ENCODE measurements at regions not wholly inside any gene's neighbourhood (a gene's known extent, or its start where the extent isn't known, plus 50 kb on each side); places are given as distances from the start of the nearest gene placed in this dataset.

- ChIA-PET CTCF (ENCODE audit: partially characterized antibody) (no interaction called here), POLR2A (ENCODE audit: partially characterized antibody) (no interaction called here)
- Histone ChIP-seq H3K9me3 (ENCODE audit: control insufficient read depth in 1 of 2, low read length in 2 of 2) (no peaks in the 10 kb centered on the region), H3K36me3 (ENCODE audit: insufficient read depth, low read length) (no peaks in the 10 kb centered on the region), H3K4me3 (ENCODE audit: low read length in 2 of 2) (no peak overlapping the region), H3K27me3 (ENCODE audit: insufficient read depth, low read length) (no peaks in the 10 kb centered on the region), H3K27ac (ENCODE audit: low read depth, low read length) (no peak overlapping the region), H3K4me1 (ENCODE audit: insufficient read depth, low read length) (no peaks in the 10 kb centered on the region)
- no peaks in the 10 kb centered on the region for H3K9me3 Mint-ChIP-seq
- no peak for DNase-seq
- no peaks in the 10 kb centered on the region for H3K27me3 Mint-ChIP-seq
- H3K36me3 Mint-ChIP-seq = no peaks in the 10 kb centered on the region
- intact Hi-C loops (cut with micrococcal nuclease) = no loop called here
- no peak overlapping the region for H3K4me3 Mint-ChIP-seq
- H3K4me1 Mint-ChIP-seq = peaks cover 0 to 2% (median 0%) of the 10 kb centered on the region in 4 donors
- no peak overlapping the region for H3K27ac Mint-ChIP-seq
Observed at GRCh38 chr5:40160435-40160834, 519.3 kb upstream of the PTGER4 start.

DNA sequence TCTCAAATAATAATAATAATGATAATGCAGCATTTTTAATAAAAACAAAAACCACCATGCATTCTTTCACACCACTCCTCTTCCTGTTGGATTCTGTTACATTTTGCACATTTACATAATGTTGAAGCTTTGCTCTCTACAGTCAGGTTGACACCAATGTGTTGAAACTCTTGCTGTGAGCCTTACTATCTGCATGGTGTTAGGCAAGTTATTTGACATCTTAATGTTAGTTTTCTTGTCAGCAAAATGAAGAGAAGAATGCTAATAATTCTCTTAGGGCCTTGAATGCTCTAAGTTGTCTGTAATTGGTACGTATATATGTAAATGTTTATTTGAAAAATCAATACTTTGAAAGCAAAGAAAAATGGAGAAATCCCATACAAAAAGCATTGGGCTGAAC lies 525.5 kb upstream of the PTGER4 start:
- Mint-ChIP-seq H3K9me3 (no peaks in the 10 kb centered on the region), H3K4me1 (peaks cover 0 to 2% (median 0%) of the 10 kb centered on the region in 4 donors), H3K27ac (no peak overlapping the region), H3K27me3 (no peaks in the 10 kb centered on the region), H3K4me3 (no peak overlapping the region), H3K36me3 (no peaks in the 10 kb centered on the region)
- Histone ChIP-seq H3K36me3 (ENCODE audit: insufficient read depth, low read length) (no peaks in the 10 kb centered on the region), H3K4me1 (ENCODE audit: insufficient read depth, low read length) (no peaks in the 10 kb centered on the region), H3K4me3 (ENCODE audit: low read length in 2 of 2) (no peak overlapping the region), H3K27me3 (ENCODE audit: insufficient read depth, low read length) (no peaks in the 10 kb centered on the region), H3K9me3 (ENCODE audit: control insufficient read depth in 1 of 2, low read length in 2 of 2) (no peaks in the 10 kb centered on the region), H3K27ac (ENCODE audit: low read depth, low read length) (no peak overlapping the region)
- intact Hi-C loops (cut with micrococcal nuclease) = no loop called here
- POLR2A ChIA-PET (ENCODE audit: partially characterized antibody) = no interaction called here
- CTCF ChIA-PET (ENCODE audit: partially characterized antibody) = no interaction called here
- no peak for DNase-seq

- Histone ChIP-seq H3K27me3 (ENCODE audit: insufficient read depth, low read length) (no peaks in the 10 kb centered on the region), H3K36me3 (ENCODE audit: insufficient read depth, low read length) (no peaks in the 10 kb centered on the region), H3K27ac (ENCODE audit: low read depth, low read length) (no peak overlapping the region), H3K4me3 (ENCODE audit: low read length in 2 of 2) (no peak overlapping the region), H3K4me1 (ENCODE audit: insufficient read depth, low read length) (no peaks in the 10 kb centered on the region), H3K9me3 (ENCODE audit: control insufficient read depth in 1 of 2, low read length in 2 of 2) (no peaks in the 10 kb centered on the region)
- CTCF ChIA-PET (ENCODE audit: partially characterized antibody) = interaction anchor here (0.6 kb wide), 1 partner anchor 37 kb away, joined by 3 read pairs; no protein-coding TSS in a partner anchor
- POLR2A ChIA-PET (ENCODE audit: partially characterized antibody) = no interaction called here
- H3K27ac Mint-ChIP-seq = no peak overlapping the region
- H3K27me3 Mint-ChIP-seq = no peaks in the 10 kb centered on the region
- intact Hi-C loops (cut with micrococcal nuclease) = no loop called here
- no peak overlapping the region for H3K4me3 Mint-ChIP-seq
- H3K9me3 Mint-ChIP-seq = no peaks in the 10 kb centered on the region
- H3K36me3 Mint-ChIP-seq = no peaks in the 10 kb centered on the region
- no peak for DNase-seq
- peaks cover 0 to 2% (median 0%) of the 10 kb centered on the region in 4 donors for H3K4me1 Mint-ChIP-seq
Observed at GRCh38 chr5:40150896-40151295, 528.8 kb upstream of the PTGER4 start.

- Mint-ChIP-seq H3K4me1 (peaks cover 0 to 2% (median 0%) of the 10 kb centered on the region in 4 donors), H3K36me3 (no peaks in the 10 kb centered on the region), H3K27me3 (peaks cover 0 to 3% of the 10 kb centered on the region in 2 donors), H3K4me3 (no peak overlapping the region), H3K9me3 (no peaks in the 10 kb centered on the region), H3K27ac (no peak overlapping the region)
- Histone ChIP-seq H3K4me1 (ENCODE audit: insufficient read depth, low read length) (no peaks in the 10 kb centered on the region), H3K27ac (ENCODE audit: low read depth, low read length) (no peak overlapping the region), H3K4me3 (ENCODE audit: low read length in 2 of 2) (no peak overlapping the region), H3K36me3 (ENCODE audit: insufficient read depth, low read length) (no peaks in the 10 kb centered on the region), H3K27me3 (ENCODE audit: insufficient read depth, low read length) (no peaks in the 10 kb centered on the region), H3K9me3 (ENCODE audit: control insufficient read depth in 1 of 2, low read length in 2 of 2) (no peaks in the 10 kb centered on the region)
- CTCF ChIA-PET (ENCODE audit: partially characterized antibody) = no interaction called here
- intact Hi-C loops (cut with micrococcal nuclease) = no loop called here
- POLR2A ChIA-PET (ENCODE audit: partially characterized antibody) = no interaction called here
- no peak for DNase-seq
Observed at GRCh38 chr5:40141896-40142295, 537.8 kb upstream of the PTGER4 start.

- Mint-ChIP-seq H3K27me3 (peaks cover 0 to 3% of the 10 kb centered on the region in 2 donors), H3K36me3 (no peaks in the 10 kb centered on the region), H3K9me3 (no peaks in the 10 kb centered on the region), H3K4me1 (peaks cover 0 to 2% (median 0%) of the 10 kb centered on the region in 4 donors), H3K4me3 (no peak overlapping the region), H3K27ac (no peak overlapping the region)
- ChIA-PET CTCF (ENCODE audit: partially characterized antibody) (no interaction called here), POLR2A (ENCODE audit: partially characterized antibody) (no interaction called here)
- Histone ChIP-seq H3K9me3 (ENCODE audit: control insufficient read depth in 1 of 2, low read length in 2 of 2) (no peaks in the 10 kb centered on the region), H3K36me3 (ENCODE audit: insufficient read depth, low read length) (no peaks in the 10 kb centered on the region), H3K4me3 (ENCODE audit: low read length in 2 of 2) (no peak overlapping the region), H3K27me3 (ENCODE audit: insufficient read depth, low read length) (no peaks in the 10 kb centered on the region), H3K4me1 (ENCODE audit: insufficient read depth, low read length) (no peaks in the 10 kb centered on the region), H3K27ac (ENCODE audit: low read depth, low read length) (no peak overlapping the region)
- DNase-seq = no peak
- intact Hi-C loops (cut with micrococcal nuclease) = no loop called here
Observed at GRCh38 chr5:40141418-40141817, 538.3 kb upstream of the PTGER4 start.

DNA sequence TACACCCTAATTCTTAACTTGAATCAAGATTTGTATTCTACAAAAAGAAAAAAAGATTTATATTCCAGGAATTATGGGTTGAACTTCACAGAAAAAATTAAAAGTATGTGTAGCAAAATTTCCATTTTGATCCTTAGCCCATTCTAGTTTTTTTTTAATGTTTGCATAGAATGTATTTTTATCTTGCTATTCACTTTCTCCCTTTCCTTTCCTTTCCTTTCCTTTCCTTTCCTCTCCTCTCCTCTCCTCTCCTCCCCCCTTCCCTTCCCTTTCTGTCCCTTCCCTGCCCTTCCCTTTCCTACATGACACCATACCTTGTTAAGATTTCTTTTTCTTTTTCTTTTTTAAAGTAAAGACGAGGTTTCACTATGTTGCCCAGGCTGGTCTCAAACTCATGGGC lies 542.5 kb upstream of the PTGER4 start:
- H3K27ac Mint-ChIP-seq = no peak overlapping the region
- DNase-seq = no peak
- H3K36me3 Mint-ChIP-seq = no peaks in the 10 kb centered on the region

GRCh38 chr5:40134883-40135520 lies 544.7 kb upstream of the PTGER4 start:
- Mint-ChIP-seq H3K4me1 (no peaks in the 10 kb centered on the region), H3K36me3 (no peaks in the 10 kb centered on the region), H3K27me3 (no peaks in the 10 kb centered on the region), H3K9me3 (no peaks in the 10 kb centered on the region), H3K27ac (no peak overlapping the region), H3K4me3 (no peak overlapping the region)
- no peak for DNase-seq
- Histone ChIP-seq H3K4me1 (ENCODE audit: insufficient read depth, low read length) (no peaks in the 10 kb centered on the region), H3K27ac (ENCODE audit: low read depth, low read length) (no peak overlapping the region), H3K4me3 (ENCODE audit: low read length in 2 of 2) (no peak overlapping the region), H3K9me3 (ENCODE audit: control insufficient read depth in 1 of 2, low read length in 2 of 2) (no peaks in the 10 kb centered on the region), H3K36me3 (ENCODE audit: insufficient read depth, low read length) (no peaks in the 10 kb centered on the region), H3K27me3 (ENCODE audit: insufficient read depth, low read length) (no peaks in the 10 kb centered on the region)
- intact Hi-C loops (cut with micrococcal nuclease) = no loop called here
- ChIA-PET CTCF (ENCODE audit: partially characterized antibody) (no interaction called here), POLR2A (ENCODE audit: partially characterized antibody) (no interaction called here)

More for the DNA sequence above, 542.5 kb upstream of the PTGER4 start:
- Histone ChIP-seq H3K36me3 (ENCODE audit: insufficient read depth, low read length) (no peaks in the 10 kb centered on the region), H3K9me3 (ENCODE audit: control insufficient read depth in 1 of 2, low read length in 2 of 2) (no peaks in the 10 kb centered on the region), H3K27ac (ENCODE audit: low read depth, low read length) (no peak overlapping the region), H3K4me3 (ENCODE audit: low read length in 2 of 2) (no peak overlapping the region), H3K4me1 (ENCODE audit: insufficient read depth, low read length) (no peaks in the 10 kb centered on the region), H3K27me3 (ENCODE audit: insufficient read depth, low read length) (no peaks in the 10 kb centered on the region)
- ChIA-PET CTCF (ENCODE audit: partially characterized antibody) (no interaction called here), POLR2A (ENCODE audit: partially characterized antibody) (no interaction called here)
- peaks cover 0 to 1% of the 10 kb centered on the region in 2 donors for H3K27me3 Mint-ChIP-seq
- H3K9me3 Mint-ChIP-seq = no peaks in the 10 kb centered on the region
- H3K4me1 Mint-ChIP-seq = peaks cover 0 to 2% (median 0%) of the 10 kb centered on the region in 4 donors
- no peak overlapping the region for H3K4me3 Mint-ChIP-seq
- intact Hi-C loops (cut with micrococcal nuclease) = no loop called here

- DNase-seq = no peak
- ChIA-PET CTCF (ENCODE audit: partially characterized antibody) (no interaction called here), POLR2A (ENCODE audit: partially characterized antibody) (no interaction called here)
- Mint-ChIP-seq H3K4me1 (peaks cover 10 to 16% (median 14%) of the 10 kb centered on the region in 4 donors), H3K27ac (no peak overlapping the region), H3K4me3 (no peak overlapping the region), H3K27me3 (no peaks in the 10 kb centered on the region), H3K9me3 (peaks cover 2 to 38% (median 26%) of the 10 kb centered on the region in 8 donors), H3K36me3 (peaks cover 6% of the 10 kb centered on the region in 2 donors)
- no peaks in the 10 kb centered on the region for H3K4me1 ChIP-seq (ENCODE audit: insufficient read depth, low read length)
- H3K9me3 ChIP-seq (ENCODE audit: control insufficient read depth in 1 of 2, low read length in 2 of 2) = no peaks in the 10 kb centered on the region
- no peaks in the 10 kb centered on the region for H3K27me3 ChIP-seq (ENCODE audit: insufficient read depth, low read length)
- intact Hi-C loops (cut with micrococcal nuclease) = no loop called here
- no peaks in the 10 kb centered on the region for H3K36me3 ChIP-seq (ENCODE audit: insufficient read depth, low read length)
- H3K4me3 ChIP-seq (ENCODE audit: low read length in 2 of 2) = no peak overlapping the region
- no peak overlapping the region for H3K27ac ChIP-seq (ENCODE audit: low read depth, low read length)
Observed at GRCh38 chr5:40124367-40124766, 555.3 kb upstream of the PTGER4 start.
